HUES48 (cell line): ENCODE measurements at regions not wholly inside any gene's neighbourhood (a gene's known extent, or its start where the extent isn't known, plus 50 kb on each side); places are given as distances from the start of the nearest gene placed in this dataset.

Experiments
- H3K27ac ChIP-seq: one replicate; pipeline ENCODE4 v1.7.0; 2013; ENCODE audit warnings: low read depth, low read length, inconsistent platforms
- H3K27me3 ChIP-seq: 2 replicates; pipeline ENCODE4 v1.6.1; 2013; ENCODE audit warnings: mild to moderate bottlenecking, low read length; ENCODE audit not compliant: control insufficient read depth, insufficient read depth
- H3K36me3 ChIP-seq: 2 replicates; pipeline ENCODE4 v1.6.1; 2013; ENCODE audit warnings: low read length; ENCODE audit not compliant: control insufficient read depth, insufficient read depth
- H3K4me1 ChIP-seq: 2 replicates; pipeline ENCODE4 v1.6.1; 2013; ENCODE audit warnings: mild to moderate bottlenecking, low read length; ENCODE audit not compliant: control insufficient read depth, insufficient read depth
- H3K4me3 ChIP-seq: 2 replicates; pipeline ENCODE4 v1.5.1; 2013; ENCODE audit warnings: mild to moderate bottlenecking, low read depth, low read length
- H3K9ac ChIP-seq: 2 replicates; pipeline ENCODE4 v1.6.1; 2013; ENCODE audit warnings: mild to moderate bottlenecking, low read depth, low read length, moderate library complexity
- H3K9me3 ChIP-seq: 2 replicates; pipeline ENCODE4 v1.6.1; 2013; ENCODE audit warnings: low read length; ENCODE audit not compliant: control insufficient read depth, insufficient read depth

- H3K9me3 ChIP-seq, result no peaks in the 10 kb centered on the region
- H3K4me3 ChIP-seq, result no peak overlapping the region
- H3K4me1 ChIP-seq, result peaks cover 3% of the 10 kb centered on the region; the same call in 1 of the 2 replicates
- no peak overlapping the region for H3K27ac ChIP-seq
- H3K9ac ChIP-seq, result no peak overlapping the region
- H3K27me3 ChIP-seq, result no peaks in the 10 kb centered on the region
- H3K36me3 ChIP-seq, result no peaks in the 10 kb centered on the region
These were observed 382.9 kb upstream of the B3GALT2 start for GRCh38 chr1:193569096-193569982.

- no peak overlapping the region for H3K9ac ChIP-seq
- H3K4me3 ChIP-seq, result no peak overlapping the region
- no peak overlapping the region for H3K27ac ChIP-seq
These were observed 382.1 kb upstream of the B3GALT2 start for GRCh38 chr1:193568512-193568911.

GRCh38 chr1:193567937-193568336, 381.5 kb upstream of the B3GALT2 start:
- Histone ChIP-seq H3K27ac (no peak overlapping the region), H3K9ac (no peak overlapping the region), H3K4me3 (no peak overlapping the region), H3K36me3 (no peaks in the 10 kb centered on the region), H3K9me3 (no peaks in the 10 kb centered on the region), H3K27me3 (no peaks in the 10 kb centered on the region), H3K4me1 (peaks cover 3% of the 10 kb centered on the region; the same call in 1 of the 2 replicates)

More at GRCh38 chr1:193568512-193568911, 382.1 kb upstream of the B3GALT2 start:
- no peaks in the 10 kb centered on the region for H3K36me3 ChIP-seq
- H3K4me1 ChIP-seq, result peaks cover 3% of the 10 kb centered on the region; the same call in 1 of the 2 replicates
- no peaks in the 10 kb centered on the region for H3K27me3 ChIP-seq
- H3K9me3 ChIP-seq, result no peaks in the 10 kb centered on the region

- no peaks in the 10 kb centered on the region for H3K9me3 ChIP-seq
- no peak overlapping the region for H3K4me3 ChIP-seq
- H3K27ac ChIP-seq, result no peak overlapping the region
- H3K4me1 ChIP-seq, result peaks cover 10% of the 10 kb centered on the region; the same call in 1 of the 2 replicates
- no peak overlapping the region for H3K9ac ChIP-seq
- H3K36me3 ChIP-seq, result no peaks in the 10 kb centered on the region
- no peaks in the 10 kb centered on the region for H3K27me3 ChIP-seq
These were observed 380.3 kb upstream of the B3GALT2 start for GRCh38 chr1:193566735-193567134.

- Histone ChIP-seq H3K4me1 (peaks cover 12% of the 10 kb centered on the region; the same call in 1 of the 2 replicates), H3K36me3 (no peaks in the 10 kb centered on the region), H3K9ac (no peak overlapping the region), H3K4me3 (no peak overlapping the region), H3K27me3 (no peaks in the 10 kb centered on the region), H3K9me3 (no peaks in the 10 kb centered on the region), H3K27ac (no peak overlapping the region)
These were observed 379.7 kb upstream of the B3GALT2 start for GRCh38 chr1:193565971-193566577.

- H3K9me3 ChIP-seq, result no peaks in the 10 kb centered on the region
- H3K9ac ChIP-seq, result no peak overlapping the region
- H3K4me3 ChIP-seq, result no peak overlapping the region
- no peaks in the 10 kb centered on the region for H3K27me3 ChIP-seq
- H3K4me1 ChIP-seq, result peaks cover 12% of the 10 kb centered on the region; the same call in 1 of the 2 replicates
- no peaks in the 10 kb centered on the region for H3K36me3 ChIP-seq
- H3K27ac ChIP-seq, result no peak overlapping the region
These were observed 375.7 kb upstream of the B3GALT2 start for GRCh38 chr1:193562121-193562520.

GRCh38 chr1:193558491-193559028, 372.1 kb upstream of the B3GALT2 start:
- Histone ChIP-seq H3K9ac (no peak overlapping the region), H3K4me3 (no peak overlapping the region), H3K27ac (no peak overlapping the region), H3K9me3 (no peaks in the 10 kb centered on the region), H3K4me1 (peaks cover 9% of the 10 kb centered on the region; the same call in 1 of the 2 replicates), H3K27me3 (no peaks in the 10 kb centered on the region), H3K36me3 (no peaks in the 10 kb centered on the region)

- Histone ChIP-seq H3K9ac (no peak overlapping the region), H3K4me1 (no peaks in the 10 kb centered on the region), H3K9me3 (no peaks in the 10 kb centered on the region), H3K4me3 (no peak overlapping the region), H3K27me3 (no peaks in the 10 kb centered on the region), H3K27ac (no peak overlapping the region), H3K36me3 (no peaks in the 10 kb centered on the region)
These were observed 369.4 kb upstream of the B3GALT2 start for GRCh38 chr1:193555662-193556441.

- Histone ChIP-seq H3K9me3 (no peaks in the 10 kb centered on the region), H3K27me3 (no peaks in the 10 kb centered on the region), H3K9ac (no peak overlapping the region), H3K27ac (no peak overlapping the region), H3K36me3 (no peaks in the 10 kb centered on the region), H3K4me3 (no peak overlapping the region), H3K4me1 (no peaks in the 10 kb centered on the region)
These were observed 367.2 kb upstream of the B3GALT2 start for GRCh38 chr1:193553564-193553963.

- Histone ChIP-seq H3K4me1 (no peaks in the 10 kb centered on the region), H3K27me3 (no peaks in the 10 kb centered on the region), H3K9ac (no peak overlapping the region)
These were observed 365.9 kb upstream of the B3GALT2 start for GRCh38 chr1:193552274-193552673.

More at GRCh38 chr1:193552274-193552673, 365.9 kb upstream of the B3GALT2 start:
- no peak overlapping the region for H3K27ac ChIP-seq
- no peaks in the 10 kb centered on the region for H3K36me3 ChIP-seq
- H3K9me3 ChIP-seq, result no peaks in the 10 kb centered on the region
- H3K4me3 ChIP-seq, result no peak overlapping the region
